PC-9 (cell line): ENCODE measurements at regions not wholly inside any gene's neighbourhood (a gene's known extent, or its start where the extent isn't known, plus 50 kb on each side); places are given as distances from the start of the nearest gene placed in this dataset.

Experiments
- EZH2 ChIP-seq: fragments of 200-600 bp; sonication (generic); IDR thresholded peaks from 2 replicates; pipeline ENCODE4 v1.8.0; 2017; ENCODE audit warnings: antibody characterized with exemption, low read depth
- TF ChIP-seq, protein P1 (sequence below): fragments of 200-600 bp; sonication (generic); conservative IDR thresholded peaks from 2 replicates; pipeline ENCODE4 v1.6.1; 2017; ENCODE audit warnings: mixed run types, antibody characterized with exemption, mild to moderate bottlenecking, moderate library complexity

DNA sequence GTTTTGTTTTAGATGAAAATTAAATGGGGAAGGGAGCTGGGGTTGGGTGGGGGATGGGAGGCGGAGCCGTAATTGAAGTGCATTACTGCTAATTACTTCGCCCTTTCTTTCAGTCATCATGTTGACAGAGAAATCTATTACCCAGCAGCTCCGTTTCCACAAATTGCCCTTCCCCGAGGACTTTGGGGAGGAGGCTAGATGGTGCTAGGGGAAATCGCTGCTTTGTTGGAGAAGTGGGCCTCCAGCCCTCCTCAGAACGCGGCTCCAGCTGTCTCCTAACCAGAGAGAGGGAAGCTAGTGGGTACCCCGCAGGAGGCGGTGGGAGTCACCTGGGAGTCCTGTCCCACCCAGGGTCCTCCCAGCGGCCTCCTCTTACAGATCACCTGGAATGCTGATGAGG lies 130.9 kb upstream of the MYCN start:
- TF ChIP-seq, protein P1, sequence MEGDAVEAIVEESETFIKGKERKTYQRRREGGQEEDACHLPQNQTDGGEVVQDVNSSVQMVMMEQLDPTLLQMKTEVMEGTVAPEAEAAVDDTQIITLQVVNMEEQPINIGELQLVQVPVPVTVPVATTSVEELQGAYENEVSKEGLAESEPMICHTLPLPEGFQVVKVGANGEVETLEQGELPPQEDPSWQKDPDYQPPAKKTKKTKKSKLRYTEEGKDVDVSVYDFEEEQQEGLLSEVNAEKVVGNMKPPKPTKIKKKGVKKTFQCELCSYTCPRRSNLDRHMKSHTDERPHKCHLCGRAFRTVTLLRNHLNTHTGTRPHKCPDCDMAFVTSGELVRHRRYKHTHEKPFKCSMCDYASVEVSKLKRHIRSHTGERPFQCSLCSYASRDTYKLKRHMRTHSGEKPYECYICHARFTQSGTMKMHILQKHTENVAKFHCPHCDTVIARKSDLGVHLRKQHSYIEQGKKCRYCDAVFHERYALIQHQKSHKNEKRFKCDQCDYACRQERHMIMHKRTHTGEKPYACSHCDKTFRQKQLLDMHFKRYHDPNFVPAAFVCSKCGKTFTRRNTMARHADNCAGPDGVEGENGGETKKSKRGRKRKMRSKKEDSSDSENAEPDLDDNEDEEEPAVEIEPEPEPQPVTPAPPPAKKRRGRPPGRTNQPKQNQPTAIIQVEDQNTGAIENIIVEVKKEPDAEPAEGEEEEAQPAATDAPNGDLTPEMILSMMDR = no peak
- 0 out of 2 replicates have a peak, but pooled peaks have one; percentile 35 for TF ChIP-seq EZH2
